ENCODE measurements at regions not wholly inside any gene's neighbourhood (a gene's known extent, or its start where the extent isn't known, plus 50 kb on each side); places are given as distances from the start of the nearest gene placed in this dataset.

DNA sequence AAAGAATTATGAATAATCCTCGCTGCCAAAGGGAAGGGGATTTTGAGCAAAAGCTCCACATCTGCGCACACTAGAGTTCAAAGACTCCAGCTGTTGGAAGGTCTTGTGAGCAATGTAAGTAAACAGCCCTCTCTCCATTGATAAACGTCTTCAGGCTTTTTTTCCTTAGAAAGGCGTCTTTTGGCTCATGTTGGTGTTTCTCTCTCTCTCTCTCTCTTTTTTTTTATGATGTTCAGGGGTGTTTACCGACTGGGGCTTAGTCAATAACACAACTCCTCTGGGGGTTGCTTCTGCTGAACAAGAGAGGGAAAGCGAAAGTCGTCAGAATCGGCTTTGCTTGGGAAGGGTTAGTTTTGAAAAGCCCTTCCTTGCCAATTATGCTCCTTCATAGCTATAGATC, 53.2 kb upstream of the C1QTNF7 start:
- TF ChIP-seq, protein P1, sequence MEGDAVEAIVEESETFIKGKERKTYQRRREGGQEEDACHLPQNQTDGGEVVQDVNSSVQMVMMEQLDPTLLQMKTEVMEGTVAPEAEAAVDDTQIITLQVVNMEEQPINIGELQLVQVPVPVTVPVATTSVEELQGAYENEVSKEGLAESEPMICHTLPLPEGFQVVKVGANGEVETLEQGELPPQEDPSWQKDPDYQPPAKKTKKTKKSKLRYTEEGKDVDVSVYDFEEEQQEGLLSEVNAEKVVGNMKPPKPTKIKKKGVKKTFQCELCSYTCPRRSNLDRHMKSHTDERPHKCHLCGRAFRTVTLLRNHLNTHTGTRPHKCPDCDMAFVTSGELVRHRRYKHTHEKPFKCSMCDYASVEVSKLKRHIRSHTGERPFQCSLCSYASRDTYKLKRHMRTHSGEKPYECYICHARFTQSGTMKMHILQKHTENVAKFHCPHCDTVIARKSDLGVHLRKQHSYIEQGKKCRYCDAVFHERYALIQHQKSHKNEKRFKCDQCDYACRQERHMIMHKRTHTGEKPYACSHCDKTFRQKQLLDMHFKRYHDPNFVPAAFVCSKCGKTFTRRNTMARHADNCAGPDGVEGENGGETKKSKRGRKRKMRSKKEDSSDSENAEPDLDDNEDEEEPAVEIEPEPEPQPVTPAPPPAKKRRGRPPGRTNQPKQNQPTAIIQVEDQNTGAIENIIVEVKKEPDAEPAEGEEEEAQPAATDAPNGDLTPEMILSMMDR (conservative IDR thresholded peaks at IDR 0.05) = no peak
- no peak for TF ChIP-seq ZFX (IDR thresholded peaks at IDR 0.05)

Data from C4-2B (cell line).